Breast epithelium (tissue), 4 donors: ENCODE measurements at regions not wholly inside any gene's neighbourhood (a gene's known extent, or its start where the extent isn't known, plus 50 kb on each side); places are given as distances from the start of the nearest gene placed in this dataset.

Source experiments
- DNase-seq, 2 donors: peaks; one replicate each; pipeline ENCODE4 v3.0.0-alpha.2; 2019; ENCODE audit warnings: low spot score in 2 of 2
- H3K27ac ChIP-seq, 2 donors: fragments of 200-600 bp; sonication (generic) in 1 of 2; one replicate each; pipeline ENCODE4 v1.5.1; 2016 to 2019; ENCODE audit warnings: mild to moderate bottlenecking in 1 of 2
- H3K27me3 ChIP-seq, 2 donors: fragments of 200-600 bp; sonication (generic) in 1 of 2; one replicate each; pipeline versions ENCODE4 v1.5.1 to v1.6.0; 2017 to 2019; ENCODE audit warnings: control low read depth in 1 of 2, mild to moderate bottlenecking in 1 of 2
- H3K36me3 ChIP-seq: fragments of 200-600 bp; one replicate; pipeline ENCODE4 v1.5.1; 2019
- H3K4me1 ChIP-seq, 2 donors: fragments of 200-600 bp; sonication (generic); one replicate each; pipeline ENCODE4 v1.5.1; 2016 to 2019; ENCODE audit warnings: control low read depth in 1 of 2
- H3K4me3 ChIP-seq, 3 donors: fragments of 200-600 bp; sonication (generic); 1 replicate in 2 of 3; 2 replicates in 1 of 3; pipeline ENCODE4 v1.5.1; 2016 to 2019; ENCODE audit warnings: mild to moderate bottlenecking in 3 of 3, moderate library complexity in 2 of 3
- H3K9me3 ChIP-seq, 2 donors: fragments of 200-600 bp; sonication (generic) in 1 of 2; one replicate each; pipeline ENCODE4 v1.5.1; 2016 to 2019; ENCODE audit warnings: control low read depth in 1 of 2
- POLR2A ChIP-seq: fragments of 450-650 bp; IDR thresholded peaks from one replicate; pipeline ENCODE4 v1.6.1; 2016; ENCODE audit warnings: antibody characterized with exemption, mild to moderate bottlenecking, moderate library complexity
- POLR2AphosphoS5 ChIP-seq, 3 donors: sonication (generic); formaldehyde crosslinking; IDR thresholded peaks; one replicate each; pipeline ENCODE4 v1.6.1; 2017; ENCODE audit warnings: antibody characterized with exemption in 3 of 3
- intact Hi-C: fragments of 100-400 bp; cut with DNase I; formaldehyde crosslinking; loops from one replicate; pipeline ENCODE4 v1.15.1; 2023; ENCODE audit warnings: low total_unique reads
- TF ChIP-seq, protein P1 (sequence below), 3 donors: fragments of 450-650 bp; IDR thresholded peaks; one replicate each; pipeline ENCODE4 v1.5.1; 2016 to 2017; ENCODE audit warnings: antibody characterized with exemption in 3 of 3, mild to moderate bottlenecking in 3 of 3, moderate library complexity in 3 of 3

- intact Hi-C loops: no loop called here
- TF ChIP-seq POLR2A (no peak), POLR2AphosphoS5 (IDR thresholded peaks at IDR 0.05) (no peak)
- TF ChIP-seq, protein P1, sequence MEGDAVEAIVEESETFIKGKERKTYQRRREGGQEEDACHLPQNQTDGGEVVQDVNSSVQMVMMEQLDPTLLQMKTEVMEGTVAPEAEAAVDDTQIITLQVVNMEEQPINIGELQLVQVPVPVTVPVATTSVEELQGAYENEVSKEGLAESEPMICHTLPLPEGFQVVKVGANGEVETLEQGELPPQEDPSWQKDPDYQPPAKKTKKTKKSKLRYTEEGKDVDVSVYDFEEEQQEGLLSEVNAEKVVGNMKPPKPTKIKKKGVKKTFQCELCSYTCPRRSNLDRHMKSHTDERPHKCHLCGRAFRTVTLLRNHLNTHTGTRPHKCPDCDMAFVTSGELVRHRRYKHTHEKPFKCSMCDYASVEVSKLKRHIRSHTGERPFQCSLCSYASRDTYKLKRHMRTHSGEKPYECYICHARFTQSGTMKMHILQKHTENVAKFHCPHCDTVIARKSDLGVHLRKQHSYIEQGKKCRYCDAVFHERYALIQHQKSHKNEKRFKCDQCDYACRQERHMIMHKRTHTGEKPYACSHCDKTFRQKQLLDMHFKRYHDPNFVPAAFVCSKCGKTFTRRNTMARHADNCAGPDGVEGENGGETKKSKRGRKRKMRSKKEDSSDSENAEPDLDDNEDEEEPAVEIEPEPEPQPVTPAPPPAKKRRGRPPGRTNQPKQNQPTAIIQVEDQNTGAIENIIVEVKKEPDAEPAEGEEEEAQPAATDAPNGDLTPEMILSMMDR (IDR thresholded peaks at IDR 0.05): no peak
- Histone ChIP-seq H3K4me3 (no peak overlapping the region), H3K4me1 (no peaks in the 10 kb centered on the region), H3K9me3 (no peaks in the 10 kb centered on the region), H3K27ac (no peak overlapping the region), H3K27me3 (peaks cover 0 to 35% of the 10 kb centered on the region in 2 donors), H3K36me3 (no peaks in the 10 kb centered on the region)
- DNase-seq: no peak
Measured at GRCh38 chr22:48547971-48548370, 1279.7 kb downstream of the BRD1 start.

DNA sequence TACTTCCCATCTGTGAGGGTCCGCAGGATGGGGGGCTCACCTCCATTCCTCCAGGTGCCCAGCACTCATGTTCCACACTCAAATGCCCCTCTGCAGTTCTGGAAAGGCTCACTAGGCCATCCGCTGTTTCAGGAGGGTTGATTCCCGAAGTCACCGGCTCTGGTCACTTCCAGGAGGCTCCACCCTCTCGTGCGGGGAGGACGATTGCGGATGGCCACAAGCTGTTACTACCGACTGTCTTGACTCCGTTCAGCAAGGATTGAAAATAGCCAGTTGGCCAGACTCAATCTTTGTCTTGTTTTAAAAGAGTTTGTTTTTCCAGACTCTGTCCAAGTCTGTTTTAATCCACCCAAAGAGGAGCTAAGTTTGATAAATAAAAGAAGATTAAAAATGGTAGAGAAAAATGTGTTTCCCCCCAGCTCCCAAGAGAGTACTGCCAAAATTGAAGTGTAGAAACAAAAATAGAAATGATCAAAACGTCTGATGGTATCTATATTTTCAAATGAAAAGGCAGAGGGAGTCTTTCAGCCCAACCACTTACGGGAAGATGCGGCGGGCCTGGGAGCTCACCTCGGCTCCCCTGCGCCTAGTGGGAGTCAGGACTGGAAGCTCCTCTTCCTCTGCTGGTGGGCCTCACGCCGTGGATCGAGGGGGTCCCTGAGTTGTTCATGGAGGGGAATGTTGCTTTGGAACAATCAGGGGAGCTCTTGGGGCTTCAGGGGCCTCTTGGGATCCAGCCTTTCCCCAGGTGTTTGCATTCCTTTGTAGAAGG, 1280.8 kb downstream of the BRD1 start:
- no peak for DNase-seq
- Histone ChIP-seq H3K9me3 (no peaks in the 10 kb centered on the region), H3K36me3 (no peaks in the 10 kb centered on the region), H3K27me3 (peaks cover 0 to 25% of the 10 kb centered on the region in 2 donors), H3K4me1 (no peaks in the 10 kb centered on the region), H3K4me3 (no peak overlapping the region), H3K27ac (no peak overlapping the region)
- intact Hi-C loops: no loop called here
- TF ChIP-seq, protein P1 (IDR thresholded peaks at IDR 0.05): no peak
- TF ChIP-seq POLR2A: no peak
- no peak for TF ChIP-seq POLR2AphosphoS5 (IDR thresholded peaks at IDR 0.05)

DNA sequence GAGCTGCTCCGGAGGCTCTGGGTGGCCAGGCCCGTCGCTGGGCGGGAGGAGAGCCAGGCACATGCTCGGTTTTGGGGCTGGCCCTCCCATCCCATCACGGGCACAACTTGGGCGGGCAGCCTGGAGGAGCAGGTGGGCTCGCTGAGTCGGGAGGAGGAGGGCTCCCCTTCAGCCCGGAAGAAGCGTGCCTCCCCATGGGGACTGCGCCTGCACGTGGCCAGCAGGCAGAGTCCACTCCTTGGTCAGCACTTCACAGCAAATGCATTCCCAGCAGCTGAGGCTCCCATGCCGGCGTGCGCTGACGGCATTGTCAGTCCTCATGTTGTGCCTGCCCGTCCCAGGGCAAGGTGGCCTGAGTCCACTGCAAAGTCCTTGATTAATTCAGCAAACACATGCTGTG, 1281.7 kb downstream of the BRD1 start:
- peaks cover 0 to 24% of the 10 kb centered on the region in 2 donors for H3K27me3 ChIP-seq
- TF ChIP-seq POLR2A (no peak), POLR2AphosphoS5 (IDR thresholded peaks at IDR 0.05) (no peak)
- TF ChIP-seq, protein P1 (IDR thresholded peaks at IDR 0.05): no peak
- intact Hi-C loops: no loop called here

DNA sequence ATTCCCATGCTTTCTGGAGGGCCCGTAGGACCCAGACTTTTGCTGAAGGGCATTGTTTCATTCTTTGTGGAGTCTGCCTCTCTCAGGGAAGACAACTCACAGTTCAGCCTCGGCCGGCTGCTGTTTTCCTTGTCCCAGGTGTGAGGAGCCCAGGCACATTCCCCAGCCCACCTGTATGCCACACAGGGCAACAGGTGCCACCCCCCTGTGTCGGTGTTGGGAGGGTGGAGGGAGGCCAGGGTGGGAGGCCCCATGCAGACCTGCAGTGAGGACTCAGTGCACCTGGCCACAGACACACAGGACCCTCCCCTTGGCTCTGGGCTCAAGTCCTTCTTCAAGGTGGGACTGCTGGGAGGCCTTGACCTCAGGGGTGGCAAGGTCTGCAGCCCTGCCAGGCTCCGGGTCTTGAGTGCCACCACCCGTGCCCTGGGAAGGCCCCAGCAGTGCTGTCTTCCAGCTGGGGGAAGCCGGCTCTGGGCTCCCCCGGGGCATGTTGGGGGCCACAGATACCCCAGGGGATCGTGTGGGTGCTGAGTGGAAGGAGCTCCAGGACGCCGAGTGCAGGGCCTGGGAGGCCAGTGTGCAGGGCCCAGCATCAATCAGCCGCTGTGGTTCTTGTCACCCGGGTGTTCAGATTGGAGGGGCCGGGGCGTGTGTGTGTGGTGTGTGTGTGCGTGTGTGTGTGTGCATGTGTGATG, 1286.1 kb downstream of the BRD1 start:
- peaks cover 0 to 17% of the 10 kb centered on the region in 2 donors for H3K27me3 ChIP-seq
- H3K4me1 ChIP-seq: no peaks in the 10 kb centered on the region
- intact Hi-C loops: no loop called here
- no peaks in the 10 kb centered on the region for H3K36me3 ChIP-seq
- H3K27ac ChIP-seq: no peak overlapping the region
- no peak for DNase-seq
- no peak overlapping the region for H3K4me3 ChIP-seq
- no peaks in the 10 kb centered on the region for H3K9me3 ChIP-seq
- TF ChIP-seq POLR2A (no peak), POLR2AphosphoS5 (IDR thresholded peaks at IDR 0.05) (no peak)
- TF ChIP-seq, protein P1 (IDR thresholded peaks at IDR 0.05): no peak

More for the DNA sequence above, 1281.7 kb downstream of the BRD1 start:
- Histone ChIP-seq H3K4me1 (no peaks in the 10 kb centered on the region), H3K4me3 (no peak overlapping the region), H3K36me3 (no peaks in the 10 kb centered on the region), H3K27ac (no peak overlapping the region), H3K9me3 (no peaks in the 10 kb centered on the region)
- DNase-seq: no peak

DNA sequence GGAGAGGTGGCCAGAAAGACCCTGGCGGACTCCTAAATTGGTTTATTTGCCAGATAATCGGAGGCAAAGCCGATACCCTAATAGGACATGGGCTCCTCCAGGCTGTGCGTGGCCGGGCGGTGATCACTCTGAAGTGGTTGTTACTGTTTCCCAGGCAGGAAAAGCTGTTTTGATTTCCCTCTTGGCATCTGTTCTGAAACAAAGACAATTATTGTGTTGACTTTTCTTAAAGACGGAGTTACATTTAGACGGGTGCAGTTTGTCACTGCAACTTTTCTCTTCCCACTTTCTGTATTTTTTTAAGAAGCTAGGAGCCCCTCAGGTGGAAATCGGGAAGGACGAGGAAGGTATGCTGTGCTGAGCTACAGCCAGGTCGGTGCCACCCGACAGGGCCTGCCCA, 1288.4 kb downstream of the BRD1 start:
- intact Hi-C loops: no loop called here
- peaks cover 0 to 12% of the 10 kb centered on the region in 2 donors for H3K27me3 ChIP-seq
- no peak overlapping the region for H3K4me3 ChIP-seq
- no peak for TF ChIP-seq POLR2AphosphoS5 (IDR thresholded peaks at IDR 0.05)
- TF ChIP-seq, protein P1 (IDR thresholded peaks at IDR 0.05): no peak
- no peak for TF ChIP-seq POLR2A
- H3K9me3 ChIP-seq: no peaks in the 10 kb centered on the region
- H3K27ac ChIP-seq: no peak overlapping the region
- H3K36me3 ChIP-seq: no peaks in the 10 kb centered on the region
- no peak for DNase-seq
- no peaks in the 10 kb centered on the region for H3K4me1 ChIP-seq
